Neural cell (in vitro differentiated cells): ENCODE measurements at regions not wholly inside any gene's neighbourhood (a gene's known extent, or its start where the extent isn't known, plus 50 kb on each side); places are given as distances from the start of the nearest gene placed in this dataset.

Source experiments
- POLR2AphosphoS5 ChIP-seq: IDR thresholded peaks from 2 replicates; pipeline ENCODE4 v1.6.1; 2012
- TF ChIP-seq, protein P1 (sequence below): fragments of 450-650 bp; IDR thresholded peaks from 2 replicates; pipeline ENCODE4 v1.5.1; 2014; ENCODE audit warnings: antibody characterized with exemption, mild to moderate bottlenecking, moderate library complexity; ENCODE audit not compliant: poor library complexity, severe bottlenecking

- TF ChIP-seq, protein P1, sequence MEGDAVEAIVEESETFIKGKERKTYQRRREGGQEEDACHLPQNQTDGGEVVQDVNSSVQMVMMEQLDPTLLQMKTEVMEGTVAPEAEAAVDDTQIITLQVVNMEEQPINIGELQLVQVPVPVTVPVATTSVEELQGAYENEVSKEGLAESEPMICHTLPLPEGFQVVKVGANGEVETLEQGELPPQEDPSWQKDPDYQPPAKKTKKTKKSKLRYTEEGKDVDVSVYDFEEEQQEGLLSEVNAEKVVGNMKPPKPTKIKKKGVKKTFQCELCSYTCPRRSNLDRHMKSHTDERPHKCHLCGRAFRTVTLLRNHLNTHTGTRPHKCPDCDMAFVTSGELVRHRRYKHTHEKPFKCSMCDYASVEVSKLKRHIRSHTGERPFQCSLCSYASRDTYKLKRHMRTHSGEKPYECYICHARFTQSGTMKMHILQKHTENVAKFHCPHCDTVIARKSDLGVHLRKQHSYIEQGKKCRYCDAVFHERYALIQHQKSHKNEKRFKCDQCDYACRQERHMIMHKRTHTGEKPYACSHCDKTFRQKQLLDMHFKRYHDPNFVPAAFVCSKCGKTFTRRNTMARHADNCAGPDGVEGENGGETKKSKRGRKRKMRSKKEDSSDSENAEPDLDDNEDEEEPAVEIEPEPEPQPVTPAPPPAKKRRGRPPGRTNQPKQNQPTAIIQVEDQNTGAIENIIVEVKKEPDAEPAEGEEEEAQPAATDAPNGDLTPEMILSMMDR = no peak
- TF ChIP-seq POLR2AphosphoS5 = no peak
Observed at GRCh38 chr1:82453511-82454185, 652.9 kb downstream of the ADGRL2 start.
